GM19395 (cell line): ENCODE measurements at regions not wholly inside any gene's neighbourhood (a gene's known extent, or its start where the extent isn't known, plus 50 kb on each side); places are given as distances from the start of the nearest gene placed in this dataset.
"Not testable (repeated sequence)": the region's sequence is repeated elsewhere in the genome, so short reads cannot be mapped to it uniquely, and the experiment has no call there.

Experiments used
- ATAC-seq: cut with Tn5 transposase; IDR thresholded peaks from one replicate; pipeline ENCODE4 v1.9.1; 2021; ENCODE audit warnings: mild to moderate bottlenecking, moderate library complexity; ENCODE audit not compliant: unreplicated experiment

DNA sequence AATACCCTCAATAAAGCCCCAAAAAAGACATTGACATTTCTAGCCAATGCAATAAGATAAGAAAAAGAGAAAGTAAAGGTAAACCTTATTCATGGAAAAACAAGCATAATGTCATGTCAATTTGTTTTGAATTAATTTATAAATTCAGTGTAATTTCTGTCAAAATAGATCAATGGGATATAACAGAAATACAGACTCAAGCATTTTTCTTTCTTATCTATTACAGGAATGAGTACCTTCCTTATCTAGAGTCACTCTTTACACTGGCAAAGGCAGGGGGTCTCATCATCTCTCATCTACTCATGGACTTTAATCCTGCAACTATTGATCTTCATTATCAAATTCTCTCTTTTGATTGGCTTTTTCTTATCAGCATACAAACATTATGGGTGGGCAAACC lies 127.1 kb upstream of the SHH start:
- no peak for ATAC-seq

DNA sequence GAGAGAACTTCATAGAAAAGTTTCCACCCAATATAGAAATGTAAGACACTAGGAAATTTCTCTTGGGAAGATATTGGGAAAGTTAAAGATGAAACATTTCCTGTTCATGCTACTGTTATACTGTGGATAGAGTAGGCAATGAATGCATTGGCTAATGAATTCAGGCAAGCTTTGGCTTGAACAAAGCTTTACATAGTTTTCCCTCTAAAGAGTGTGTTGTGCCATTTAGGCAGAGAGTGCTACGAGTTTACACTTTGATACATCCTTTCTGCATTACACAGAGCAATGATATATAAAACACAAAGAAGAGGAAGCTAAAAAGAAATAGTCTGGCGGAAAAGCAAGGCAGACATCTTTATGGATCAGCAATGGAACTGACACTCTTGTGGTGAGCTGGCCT lies 125.9 kb upstream of the SHH start:
- no peak for ATAC-seq

- no peak for ATAC-seq
Measured at GRCh38 chr7:155935726-155936125, 123.5 kb upstream of the SHH start.

DNA sequence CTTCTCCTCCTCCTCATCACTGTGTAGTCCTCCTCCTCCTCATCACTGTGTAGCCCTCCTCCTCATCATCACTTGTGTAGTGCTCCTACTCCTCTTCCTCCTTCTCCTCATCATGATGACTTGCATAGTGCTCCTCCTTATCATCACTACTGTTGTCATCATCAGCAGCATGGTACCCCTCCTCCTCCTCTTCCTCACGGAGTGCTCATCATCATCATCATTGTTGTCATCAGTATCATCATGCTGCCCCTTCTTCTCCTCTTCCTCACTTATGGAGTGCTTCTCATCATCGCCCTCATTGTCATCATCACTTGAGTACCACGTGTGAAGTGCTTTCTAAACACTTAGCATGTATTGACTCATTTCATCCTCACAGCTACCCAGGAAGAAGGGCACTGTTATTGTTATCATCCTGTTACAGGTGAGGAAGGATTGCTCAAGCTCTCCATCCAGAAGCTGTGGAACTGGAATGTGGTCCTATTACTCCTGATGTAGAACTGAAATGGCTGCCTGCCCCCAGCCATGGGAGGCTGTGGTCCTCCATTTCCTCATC lies 122.8 kb upstream of the SHH start:
- ATAC-seq: no peak

- ATAC-seq: not testable (repeated sequence)
Measured at GRCh38 chr7:155932324-155932723, 120.1 kb upstream of the SHH start.

DNA sequence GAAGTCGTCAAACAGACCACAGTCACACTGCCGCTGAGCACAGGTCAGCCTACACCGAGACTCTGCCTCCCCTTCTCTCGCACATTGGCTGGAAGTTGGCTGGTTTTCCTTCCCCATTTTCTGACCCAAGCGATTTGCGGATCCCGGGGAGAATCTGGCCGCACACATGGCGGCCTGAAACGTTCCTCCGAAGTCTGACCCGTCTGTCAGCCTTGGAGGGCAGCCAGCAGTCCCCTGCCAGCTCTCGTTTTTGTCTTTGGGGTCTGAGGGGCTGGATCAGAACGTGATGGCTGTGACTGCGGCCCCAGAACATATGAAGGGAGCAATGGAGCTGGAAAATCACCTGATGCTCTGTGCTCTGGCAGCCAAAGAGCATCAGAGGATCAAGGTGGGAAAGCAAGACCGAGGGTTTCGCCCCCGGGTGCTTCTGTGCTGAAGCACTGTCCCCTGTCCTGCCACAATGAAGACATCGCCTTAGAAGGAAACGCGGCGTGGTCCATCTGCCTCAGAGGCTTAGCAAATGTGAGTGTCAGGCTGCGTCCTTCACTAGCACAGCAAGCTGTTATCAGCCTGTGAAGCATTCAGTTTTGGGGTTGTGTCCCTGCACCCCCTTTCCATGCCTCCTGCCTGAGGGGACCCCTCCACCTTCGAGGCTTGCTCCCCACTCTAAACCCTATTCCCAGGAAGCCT lies 119.3 kb upstream of the SHH start:
- ATAC-seq: no peak

GRCh38 chr7:155930527-155930926 lies 118.3 kb upstream of the SHH start:
- no peak for ATAC-seq

GRCh38 chr7:155930061-155930460 lies 117.8 kb upstream of the SHH start:
- ATAC-seq: no peak

- ATAC-seq: no peak
Measured at GRCh38 chr7:155928583-155928982, 116.3 kb upstream of the SHH start.

GRCh38 chr7:155927905-155928304 lies 115.6 kb upstream of the SHH start:
- ATAC-seq: no peak

DNA sequence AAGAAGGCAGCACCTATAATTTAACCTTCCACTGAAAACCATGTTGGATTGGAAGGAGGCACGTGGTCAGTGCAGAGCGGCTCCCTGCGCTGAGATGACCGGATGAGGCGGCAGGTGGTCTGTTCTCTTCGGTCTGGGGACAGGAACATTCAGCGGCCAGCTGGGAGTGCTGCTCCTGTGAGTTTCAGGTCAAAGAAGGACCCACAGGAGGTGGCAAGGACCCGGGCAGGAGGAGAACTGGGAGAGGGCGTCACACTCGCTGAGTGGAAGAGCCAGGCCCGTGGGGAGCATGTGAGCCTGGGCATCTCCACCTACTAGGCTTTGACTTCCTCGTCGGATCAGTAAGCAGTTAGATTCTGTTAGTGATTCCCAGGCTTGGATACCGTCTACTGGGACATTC lies 113.4 kb upstream of the SHH start:
- no peak for ATAC-seq

GRCh38 chr7:155922067-155922816 lies 110.0 kb upstream of the SHH start:
- no peak for ATAC-seq

GRCh38 chr7:155921804-155922066 lies 109.5 kb upstream of the SHH start:
- no peak for ATAC-seq

- ATAC-seq: no peak
Measured at GRCh38 chr7:155921086-155921803, 109.0 kb upstream of the SHH start.

DNA sequence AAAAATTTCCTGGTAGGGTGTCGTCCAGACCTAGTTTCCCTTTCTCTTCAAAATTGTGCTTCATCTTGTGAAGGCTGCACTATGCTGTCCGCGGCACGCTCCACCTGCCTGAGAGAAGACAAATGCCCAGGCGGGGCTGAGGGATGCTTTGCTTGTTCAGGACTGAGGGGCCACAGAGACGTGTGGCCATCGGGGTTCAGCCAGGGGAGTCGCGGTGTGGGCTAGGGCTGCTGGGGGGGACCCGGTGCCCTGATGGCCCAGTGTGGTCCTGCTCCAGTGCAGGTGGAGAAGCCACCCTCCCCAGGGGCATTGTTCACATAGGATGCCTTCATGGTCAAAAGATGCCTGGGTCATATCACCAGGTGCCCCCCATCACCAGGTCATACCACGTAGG lies 107.8 kb upstream of the SHH start:
- ATAC-seq: no peak

GRCh38 chr7:155919391-155920067 lies 107.3 kb upstream of the SHH start:
- no peak for ATAC-seq

DNA sequence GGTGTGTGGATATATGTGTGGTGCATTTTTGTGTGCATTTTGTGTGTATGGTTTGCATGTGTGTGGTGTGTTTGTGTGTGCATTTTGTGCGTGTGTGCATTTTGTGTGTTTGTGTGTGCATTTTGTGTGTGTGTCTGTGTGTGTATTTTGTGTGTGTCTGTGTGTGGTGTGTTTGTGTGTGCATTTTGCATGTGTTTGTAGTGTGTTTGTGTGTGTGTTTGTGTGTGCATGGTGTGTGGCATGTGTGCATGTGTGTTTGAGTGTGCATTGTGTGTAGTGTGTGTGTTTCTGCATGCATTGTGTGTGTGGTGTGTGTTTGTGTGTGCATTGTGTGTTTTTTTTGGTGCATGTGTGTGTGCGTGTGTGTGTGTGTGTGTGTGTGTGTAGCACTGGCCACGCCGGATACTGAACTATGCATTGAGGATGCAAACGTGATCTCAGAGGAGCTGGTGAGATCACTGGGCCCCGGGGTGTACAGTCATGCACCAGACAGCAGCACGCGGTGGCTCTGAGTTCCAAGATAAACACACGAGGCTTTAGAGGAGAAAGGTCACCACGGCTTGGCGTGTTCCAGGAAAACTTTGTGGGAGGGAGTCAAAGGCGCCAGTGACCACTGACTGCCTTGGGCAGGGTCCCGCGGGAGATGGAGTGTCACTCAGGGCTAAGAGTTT lies 106.6 kb upstream of the SHH start:
- no peak for ATAC-seq

GRCh38 chr7:155917836-155918430 lies 105.7 kb upstream of the SHH start:
- no peak for ATAC-seq

DNA sequence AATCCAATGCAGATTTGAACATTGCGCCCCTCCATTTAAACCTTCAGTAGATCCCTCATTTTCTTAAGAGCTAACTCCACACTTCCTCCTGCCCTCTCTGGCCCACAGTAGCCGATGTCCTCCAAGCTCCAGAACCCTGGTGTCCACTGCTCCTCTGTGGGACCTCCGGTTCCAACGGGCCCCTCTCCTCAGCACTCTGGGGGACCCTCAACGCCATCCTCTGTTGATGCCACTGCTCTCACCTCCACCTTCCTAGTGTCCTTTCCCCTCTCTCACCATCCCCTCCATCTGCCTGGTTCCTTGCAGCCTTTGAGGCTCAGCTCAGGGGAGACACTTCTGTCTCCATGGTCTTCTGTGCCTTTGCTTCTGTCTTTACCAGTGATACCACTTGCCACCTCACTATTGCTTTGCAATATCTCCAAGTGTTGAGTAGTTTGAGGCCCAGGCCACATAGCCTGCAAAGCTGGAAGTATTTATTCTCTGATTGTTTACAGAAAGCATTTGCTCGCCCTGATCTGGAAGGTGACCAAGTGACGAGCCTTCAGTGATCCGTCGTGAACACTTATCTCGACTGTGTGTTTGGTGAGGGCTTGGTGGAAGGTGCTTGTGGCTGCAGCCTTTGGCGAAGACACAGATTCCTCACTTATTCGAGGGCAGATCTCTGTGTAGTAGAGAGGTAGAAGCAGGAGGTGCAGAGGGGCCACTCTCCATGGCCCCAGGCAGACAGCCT lies 104.8 kb upstream of the SHH start:
- no peak for ATAC-seq

DNA sequence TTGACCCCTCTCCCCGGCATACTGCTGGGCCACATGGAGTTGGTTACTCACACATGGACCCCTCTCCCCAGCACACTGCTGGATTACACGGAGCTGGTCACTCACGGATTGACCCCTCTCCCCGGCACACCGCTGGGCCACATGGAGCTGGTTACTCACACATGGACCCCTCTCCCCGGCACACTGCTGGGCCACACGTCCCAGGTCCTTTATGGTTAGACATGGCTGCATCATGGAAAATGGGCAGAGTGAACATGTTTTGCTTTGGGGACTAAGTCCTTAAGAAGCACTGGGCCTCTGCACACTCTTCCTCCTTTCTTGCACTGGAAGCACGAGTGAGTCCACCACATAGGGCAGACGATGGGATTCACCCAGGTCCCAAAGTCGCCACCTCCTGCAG lies 102.1 kb upstream of the SHH start:
- no peak for ATAC-seq
